K562 (cell line): ENCODE measurements at regions not wholly inside any gene's neighbourhood (a gene's known extent, or its start where the extent isn't known, plus 50 kb on each side); places are given as distances from the start of the nearest gene placed in this dataset.

Source experiments
- CHD2 ChIP-seq: IDR thresholded peaks from 2 replicates; pipeline ENCODE4 v1.6.1; 2011; ENCODE audit warnings: low read depth, low read length
- JUND ChIP-seq, 2 experiments: IDR thresholded peaks; 2 replicates in 1 of 2; 3 replicates in 1 of 2; pipeline ENCODE4 v1.6.1; 2011; ENCODE audit warnings: borderline replicate concordance in 2 of 2, low read depth in 2 of 2, low read length in 2 of 2, improper control_type of control experiment in 1 of 2, missing biosample characterization in 1 of 2, missing genetic modification characterization in 1 of 2, missing genetic modification reagents in 1 of 2
- KLF16 ChIP-seq: IDR thresholded peaks from 2 replicates; pipeline ENCODE4 v1.6.1; 2016; ENCODE audit warnings: antibody characterized with exemption
- TAF1 ChIP-seq: IDR thresholded peaks from 2 replicates; pipeline ENCODE4 v1.6.1; 2011; ENCODE audit warnings: mild to moderate bottlenecking, low read length, moderate library complexity; ENCODE audit not compliant: insufficient read depth, control insufficient read depth, severe bottlenecking; ENCODE audit errors: extremely low read depth
- TBL1XR1 ChIP-seq, 2 experiments: IDR thresholded peaks; 2 replicates each; pipeline ENCODE4 v1.6.1; 2012; ENCODE audit warnings: improper control_type of control experiment in 2 of 2, low read length in 2 of 2, mild to moderate bottlenecking in 1 of 2
- TF ChIP-seq, protein P1 (sequence below), 3 experiments: IDR thresholded peaks in 2 of 3; conservative IDR thresholded peaks in 1 of 3; 2 replicates each; pipeline ENCODE4 v1.5.1; 2011 to 2012; ENCODE audit warnings: low read length in 3 of 3, mild to moderate bottlenecking in 3 of 3, control low read depth in 2 of 3, improper control_type of control experiment in 1 of 3, inconsistent platforms in 1 of 3, low read depth in 1 of 3, mixed read lengths in 1 of 3, moderate library complexity in 1 of 3; ENCODE audit not compliant: insufficient read depth in 2 of 3
- TF ChIP-seq, protein P2 (sequence below): sonication (generic); formaldehyde crosslinking; IDR thresholded peaks from 2 replicates; pipeline ENCODE4 v1.8.0; 2022; ENCODE audit warnings: mild to moderate bottlenecking, missing genetic modification reagents, borderline replicate concordance

DNA sequence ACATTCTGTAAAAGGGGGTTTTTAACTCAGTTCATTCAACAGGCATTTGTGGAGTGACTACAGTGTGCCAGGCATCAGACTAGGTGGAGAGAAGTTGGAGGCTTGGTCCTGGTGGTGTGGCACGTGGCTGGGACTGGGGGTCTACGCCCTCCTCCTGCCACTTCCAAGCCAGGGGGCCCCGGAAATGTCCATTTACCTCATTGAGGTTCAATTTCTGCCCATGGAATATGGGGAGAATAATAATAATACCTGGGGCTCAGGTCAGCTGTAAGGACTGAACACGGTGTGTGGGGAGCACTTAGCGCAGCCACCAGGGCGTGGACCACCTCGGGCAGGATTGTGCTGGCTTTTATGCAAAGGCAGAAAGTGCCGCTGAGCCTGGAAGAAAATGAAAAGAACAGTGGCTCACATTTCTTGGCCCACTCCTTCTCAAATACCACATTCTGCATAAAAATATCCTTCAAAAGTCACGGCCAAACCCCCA is 229.4 kb downstream of the ANKRD60 start:
- TF ChIP-seq, protein P1, sequence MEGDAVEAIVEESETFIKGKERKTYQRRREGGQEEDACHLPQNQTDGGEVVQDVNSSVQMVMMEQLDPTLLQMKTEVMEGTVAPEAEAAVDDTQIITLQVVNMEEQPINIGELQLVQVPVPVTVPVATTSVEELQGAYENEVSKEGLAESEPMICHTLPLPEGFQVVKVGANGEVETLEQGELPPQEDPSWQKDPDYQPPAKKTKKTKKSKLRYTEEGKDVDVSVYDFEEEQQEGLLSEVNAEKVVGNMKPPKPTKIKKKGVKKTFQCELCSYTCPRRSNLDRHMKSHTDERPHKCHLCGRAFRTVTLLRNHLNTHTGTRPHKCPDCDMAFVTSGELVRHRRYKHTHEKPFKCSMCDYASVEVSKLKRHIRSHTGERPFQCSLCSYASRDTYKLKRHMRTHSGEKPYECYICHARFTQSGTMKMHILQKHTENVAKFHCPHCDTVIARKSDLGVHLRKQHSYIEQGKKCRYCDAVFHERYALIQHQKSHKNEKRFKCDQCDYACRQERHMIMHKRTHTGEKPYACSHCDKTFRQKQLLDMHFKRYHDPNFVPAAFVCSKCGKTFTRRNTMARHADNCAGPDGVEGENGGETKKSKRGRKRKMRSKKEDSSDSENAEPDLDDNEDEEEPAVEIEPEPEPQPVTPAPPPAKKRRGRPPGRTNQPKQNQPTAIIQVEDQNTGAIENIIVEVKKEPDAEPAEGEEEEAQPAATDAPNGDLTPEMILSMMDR (IDR thresholded peaks at IDR 0.05 in 2 of 3, conservative IDR thresholded peaks at IDR 0.05 in 1 of 3; ENCODE audit: insufficient read depth in 2 of 3, low read depth in 1 of 3, low read length in 3 of 3) = no peak
- TF ChIP-seq, protein P2, sequence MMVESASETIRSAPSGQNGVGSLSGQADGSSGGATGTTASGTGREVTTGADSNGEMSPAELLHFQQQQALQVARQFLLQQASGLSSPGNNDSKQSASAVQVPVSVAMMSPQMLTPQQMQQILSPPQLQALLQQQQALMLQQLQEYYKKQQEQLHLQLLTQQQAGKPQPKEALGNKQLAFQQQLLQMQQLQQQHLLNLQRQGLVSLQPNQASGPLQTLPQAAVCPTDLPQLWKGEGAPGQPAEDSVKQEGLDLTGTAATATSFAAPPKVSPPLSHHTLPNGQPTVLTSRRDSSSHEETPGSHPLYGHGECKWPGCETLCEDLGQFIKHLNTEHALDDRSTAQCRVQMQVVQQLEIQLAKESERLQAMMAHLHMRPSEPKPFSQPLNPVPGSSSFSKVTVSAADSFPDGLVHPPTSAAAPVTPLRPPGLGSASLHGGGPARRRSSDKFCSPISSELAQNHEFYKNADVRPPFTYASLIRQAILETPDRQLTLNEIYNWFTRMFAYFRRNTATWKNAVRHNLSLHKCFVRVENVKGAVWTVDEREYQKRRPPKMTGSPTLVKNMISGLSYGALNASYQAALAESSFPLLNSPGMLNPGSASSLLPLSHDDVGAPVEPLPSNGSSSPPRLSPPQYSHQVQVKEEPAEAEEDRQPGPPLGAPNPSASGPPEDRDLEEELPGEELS (CRISPR knock-in tag) = no peak
- TF ChIP-seq CHD2 = no peak
- no peak for TF ChIP-seq TAF1
- no peak for TF ChIP-seq KLF16
- TF ChIP-seq TBL1XR1 (IDR thresholded peaks at IDR 0.05; ENCODE audit: low read length in 2 of 2) = no peak
- no peak for TF ChIP-seq JUND (IDR thresholded peaks at IDR 0.05; ENCODE audit: borderline replicate concordance, low read depth, low read length)
- no peak for TF ChIP-seq JUND (tag; IDR thresholded peaks at IDR 0.05; ENCODE audit: borderline replicate concordance, low read depth, low read length)
